ENCODE measurements at regions not wholly inside any gene's neighbourhood (a gene's known extent, or its start where the extent isn't known, plus 50 kb on each side); places are given as distances from the start of the nearest gene placed in this dataset.

DNA sequence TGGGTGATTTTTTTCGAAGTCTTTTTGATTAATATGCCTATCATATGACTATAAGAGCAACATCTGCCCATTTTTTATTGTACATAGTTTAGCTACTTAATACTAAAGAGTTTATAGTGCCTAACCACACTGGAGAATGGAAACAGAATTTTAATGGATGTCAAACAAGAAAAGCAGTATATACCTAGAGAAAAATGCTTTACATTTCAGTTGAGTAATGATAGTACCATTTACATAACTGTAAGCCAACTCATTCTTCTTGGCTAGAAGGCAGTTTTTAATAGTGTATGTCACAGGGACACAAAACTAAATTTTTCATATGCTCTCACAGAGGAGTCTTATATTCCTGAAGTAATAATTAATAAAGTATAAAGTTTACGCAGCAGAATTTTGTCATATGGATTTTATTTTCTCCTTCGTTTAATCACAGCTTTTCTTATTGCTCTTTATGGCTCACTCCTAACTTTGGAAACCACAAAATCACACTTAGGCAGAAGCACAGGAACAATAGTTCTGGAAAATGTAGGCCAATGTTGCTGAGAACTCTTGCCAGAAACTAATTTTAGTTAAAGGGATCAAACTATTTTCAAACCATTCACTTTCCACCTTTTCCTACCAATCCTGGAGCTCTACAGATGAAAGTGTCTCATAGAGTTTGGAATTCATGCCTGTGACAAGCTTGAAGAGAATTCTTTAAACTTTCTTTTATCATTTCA, 243.6 kb downstream of the ZIC1 start:
- TF ChIP-seq POLR2AphosphoS5 (IDR thresholded peaks at IDR 0.05), result no peak
- TF ChIP-seq, protein P1, sequence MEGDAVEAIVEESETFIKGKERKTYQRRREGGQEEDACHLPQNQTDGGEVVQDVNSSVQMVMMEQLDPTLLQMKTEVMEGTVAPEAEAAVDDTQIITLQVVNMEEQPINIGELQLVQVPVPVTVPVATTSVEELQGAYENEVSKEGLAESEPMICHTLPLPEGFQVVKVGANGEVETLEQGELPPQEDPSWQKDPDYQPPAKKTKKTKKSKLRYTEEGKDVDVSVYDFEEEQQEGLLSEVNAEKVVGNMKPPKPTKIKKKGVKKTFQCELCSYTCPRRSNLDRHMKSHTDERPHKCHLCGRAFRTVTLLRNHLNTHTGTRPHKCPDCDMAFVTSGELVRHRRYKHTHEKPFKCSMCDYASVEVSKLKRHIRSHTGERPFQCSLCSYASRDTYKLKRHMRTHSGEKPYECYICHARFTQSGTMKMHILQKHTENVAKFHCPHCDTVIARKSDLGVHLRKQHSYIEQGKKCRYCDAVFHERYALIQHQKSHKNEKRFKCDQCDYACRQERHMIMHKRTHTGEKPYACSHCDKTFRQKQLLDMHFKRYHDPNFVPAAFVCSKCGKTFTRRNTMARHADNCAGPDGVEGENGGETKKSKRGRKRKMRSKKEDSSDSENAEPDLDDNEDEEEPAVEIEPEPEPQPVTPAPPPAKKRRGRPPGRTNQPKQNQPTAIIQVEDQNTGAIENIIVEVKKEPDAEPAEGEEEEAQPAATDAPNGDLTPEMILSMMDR (IDR thresholded peaks at IDR 0.05), result no peak

All from breast epithelium (tissue), 3 donors.